ENCODE measurements at regions not wholly inside any gene's neighbourhood (a gene's known extent, or its start where the extent isn't known, plus 50 kb on each side); places are given as distances from the start of the nearest gene placed in this dataset.

GRCh38 chr11:71352226-71352625, 96.0 kb downstream of the DHCR7 start:
- DNase-seq (ENCODE audit: low read depth in 2 of 2): no peak
- no peak for TF ChIP-seq CTCF (IDR thresholded peaks at IDR 0.05; ENCODE audit: low read depth, low read length)
- no peak overlapping the region for H3K4me3 ChIP-seq (replicated peaks in 1 of 2; ENCODE audit: low read depth in 2 of 2, low read length in 2 of 2)

- TF ChIP-seq CTCF (IDR thresholded peaks at IDR 0.05; ENCODE audit: low read depth, low read length): no peak
- DNase-seq (ENCODE audit: low read depth in 2 of 2): no peak
- H3K4me3 ChIP-seq (replicated peaks in 1 of 2; ENCODE audit: low read depth in 2 of 2, low read length in 2 of 2): no peak overlapping the region
Observed at GRCh38 chr11:71349627-71350026, 97.2 kb upstream of the SHANK2 start.

- no peak overlapping the region for H3K4me3 ChIP-seq (replicated peaks in 1 of 2; ENCODE audit: low read depth in 2 of 2, low read length in 2 of 2)
- no peak for DNase-seq (ENCODE audit: low read depth in 2 of 2)
- no peak for TF ChIP-seq CTCF (IDR thresholded peaks at IDR 0.05; ENCODE audit: low read depth, low read length)
Observed at GRCh38 chr11:71343828-71344400, 91.5 kb upstream of the SHANK2 start.

GRCh38 chr11:71342951-71343827, 90.8 kb upstream of the SHANK2 start:
- peak; percentile 5 to 29 for DNase-seq (ENCODE audit: low read depth in 2 of 2)
- H3K4me3 ChIP-seq (replicated peaks in 1 of 2; ENCODE audit: low read depth in 2 of 2, low read length in 2 of 2): no peak overlapping the region
- peak; percentile 57 for TF ChIP-seq CTCF (IDR thresholded peaks at IDR 0.05; ENCODE audit: low read depth, low read length)

- H3K4me3 ChIP-seq (replicated peaks in 1 of 2; ENCODE audit: low read depth in 2 of 2, low read length in 2 of 2): no peak overlapping the region
- TF ChIP-seq CTCF (IDR thresholded peaks at IDR 0.05; ENCODE audit: low read depth, low read length): no peak
- DNase-seq (ENCODE audit: low read depth in 2 of 2): peak; percentile 13 to 26
Observed at GRCh38 chr11:71342116-71342515, 89.7 kb upstream of the SHANK2 start.

GRCh38 chr11:71341596-71341995, 89.2 kb upstream of the SHANK2 start:
- DNase-seq (ENCODE audit: low read depth in 2 of 2): no peak
- TF ChIP-seq CTCF (IDR thresholded peaks at IDR 0.05; ENCODE audit: low read depth, low read length): no peak
- no peak overlapping the region for H3K4me3 ChIP-seq (replicated peaks in 1 of 2; ENCODE audit: low read depth in 2 of 2, low read length in 2 of 2)
